ENCODE measurements at regions not wholly inside any gene's neighbourhood (a gene's known extent, or its start where the extent isn't known, plus 50 kb on each side); places are given as distances from the start of the nearest gene placed in this dataset.

- H3K4me3 ChIP-seq (ENCODE audit: low read depth, low read length): no peak overlapping the region
- TF ChIP-seq CTCF (conservative IDR thresholded peaks at IDR 0.05; ENCODE audit: low read depth, low read length): no peak
- DNase-seq (ENCODE audit: low read depth): no peak
These were observed 68.9 kb upstream of the TLE3 start for GRCh38 chr15:70166506-70167087.

- H3K4me3 ChIP-seq (ENCODE audit: low read depth, low read length): no peak overlapping the region
- TF ChIP-seq CTCF (conservative IDR thresholded peaks at IDR 0.05; ENCODE audit: low read depth, low read length): no peak
- no peak for DNase-seq (ENCODE audit: low read depth)
These were observed 68.1 kb upstream of the TLE3 start for GRCh38 chr15:70165716-70166284.

GRCh38 chr15:70164910-70165715 is 67.4 kb upstream of the TLE3 start:
- no peak for TF ChIP-seq CTCF (conservative IDR thresholded peaks at IDR 0.05; ENCODE audit: low read depth, low read length)
- DNase-seq (ENCODE audit: low read depth): no peak
- H3K4me3 ChIP-seq (ENCODE audit: low read depth, low read length): no peak overlapping the region

GRCh38 chr15:70164156-70164900 is 66.6 kb upstream of the TLE3 start:
- no peak overlapping the region for H3K4me3 ChIP-seq (ENCODE audit: low read depth, low read length)
- no peak for TF ChIP-seq CTCF (conservative IDR thresholded peaks at IDR 0.05; ENCODE audit: low read depth, low read length)
- no peak for DNase-seq (ENCODE audit: low read depth)

- TF ChIP-seq CTCF (conservative IDR thresholded peaks at IDR 0.05; ENCODE audit: low read depth, low read length): no peak
- H3K4me3 ChIP-seq (ENCODE audit: low read depth, low read length): no peak overlapping the region
- DNase-seq (ENCODE audit: low read depth): no peak
These were observed 63.3 kb upstream of the TLE3 start for GRCh38 chr15:70160803-70161565.

GRCh38 chr15:70160267-70160666 is 62.5 kb upstream of the TLE3 start:
- H3K4me3 ChIP-seq (ENCODE audit: low read depth, low read length): no peak overlapping the region
- TF ChIP-seq CTCF (conservative IDR thresholded peaks at IDR 0.05; ENCODE audit: low read depth, low read length): no peak
- DNase-seq (ENCODE audit: low read depth): no peak
